SK-N-SH (cell line): ENCODE measurements at regions not wholly inside any gene's neighbourhood (a gene's known extent, or its start where the extent isn't known, plus 50 kb on each side); places are given as distances from the start of the nearest gene placed in this dataset.

Source experiments
- CTCF ChIP-seq: fragments of 200-600 bp; sonication (generic); IDR thresholded peaks from 2 replicates; pipeline ENCODE4 v1.6.1; 2017; ENCODE audit warnings: antibody characterized with exemption, mild to moderate bottlenecking, moderate library complexity
- EP300 ChIP-seq, 2 experiments: IDR thresholded peaks; 2 replicates each; pipeline versions ENCODE4 v1.4.0 to v1.6.1; 2012; ENCODE audit warnings: borderline replicate concordance in 1 of 2, low read depth in 1 of 2, low read length in 1 of 2
- FOXJ3 ChIP-seq: sonication (generic); formaldehyde crosslinking; IDR thresholded peaks from 2 replicates; pipeline ENCODE4 v1.5.1; 2020; ENCODE audit warnings: mild to moderate bottlenecking, missing genetic modification reagents
- MAX ChIP-seq: IDR thresholded peaks from 2 replicates; pipeline ENCODE4 v1.4.0; 2012; ENCODE audit warnings: low read depth
- POLR2AphosphoS5 ChIP-seq: IDR thresholded peaks from 2 replicates; pipeline ENCODE4 v1.6.1; 2012; ENCODE audit warnings: low read depth, low read length
- REST ChIP-seq: IDR thresholded peaks from 2 replicates; pipeline ENCODE4 v1.6.1; 2012; ENCODE audit warnings: mild to moderate bottlenecking, low read depth, low read length, moderate library complexity
- RFX5 ChIP-seq: IDR thresholded peaks from 2 replicates; pipeline ENCODE4 v1.6.1; 2012; ENCODE audit warnings: mild to moderate bottlenecking, improper control_type of control experiment, low read length
- SIN3A ChIP-seq: IDR thresholded peaks from 2 replicates; pipeline ENCODE4 v1.6.1; 2012; ENCODE audit warnings: low read depth, mild to moderate bottlenecking, low read length, moderate library complexity, borderline replicate concordance
- TAF1 ChIP-seq: IDR thresholded peaks from 2 replicates; pipeline ENCODE4 v1.6.1; 2012; ENCODE audit warnings: low read depth, mild to moderate bottlenecking, low read length, moderate library complexity, borderline replicate concordance
- YY1 ChIP-seq: IDR thresholded peaks from 2 replicates; pipeline ENCODE4 v1.4.0; 2012; ENCODE audit warnings: low read depth, mild to moderate bottlenecking
- TF ChIP-seq, protein P1 (sequence below): IDR thresholded peaks from 2 replicates; pipeline ENCODE4 v1.4.0; 2012; ENCODE audit warnings: low read depth, borderline replicate concordance

DNA sequence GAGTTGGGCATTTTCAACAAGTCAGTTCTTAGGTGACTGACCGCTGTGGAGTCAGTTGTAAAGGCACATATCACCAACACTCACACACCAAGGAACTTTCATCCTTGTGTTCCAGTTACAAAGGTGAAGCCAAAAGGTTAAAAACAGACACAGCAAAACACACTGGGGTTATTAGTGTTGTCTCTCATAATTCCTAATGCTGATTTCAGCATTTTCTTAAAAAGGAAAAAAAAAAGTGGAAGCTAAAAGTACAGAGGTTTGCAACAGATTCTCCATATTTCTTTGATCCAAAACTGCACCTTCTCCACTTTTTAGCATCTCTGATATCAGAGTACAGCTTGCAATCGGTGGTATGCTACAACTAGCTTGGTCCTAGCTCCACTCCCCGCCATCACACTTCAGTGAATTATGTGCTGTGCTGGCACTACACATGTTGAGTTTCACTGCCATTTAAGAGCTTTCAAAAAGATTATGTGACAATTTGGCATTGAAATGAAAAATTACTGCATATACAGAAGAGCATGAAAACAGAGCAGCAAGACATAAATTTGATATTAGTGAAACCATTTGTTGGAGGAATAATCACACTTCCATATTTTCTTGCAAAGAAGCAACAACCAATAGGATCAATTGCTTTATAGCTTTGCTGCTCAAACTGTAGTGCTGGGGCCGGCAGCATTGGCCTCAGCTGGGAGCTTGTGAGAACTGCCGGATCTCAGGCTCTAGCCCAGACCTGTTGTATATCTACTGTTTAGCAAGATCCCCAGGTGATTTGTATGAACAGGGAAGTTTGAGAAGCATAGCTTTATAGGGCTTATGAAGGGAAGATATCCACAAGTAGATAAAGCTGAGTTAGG lies 62.3 kb upstream of the DAPL1 start:
- TF ChIP-seq TAF1 (no peak), FOXJ3 (CRISPR knock-in tag) (no peak), MAX (no peak), CTCF (no peak), EP300 (IDR thresholded peaks at IDR 0.05; ENCODE audit: borderline replicate concordance in 1 of 2, low read depth in 1 of 2, low read length in 1 of 2) (no peak), SIN3A (no peak), REST (no peak), RFX5 (no peak), POLR2AphosphoS5 (no peak), YY1 (no peak)
- TF ChIP-seq, protein P1, sequence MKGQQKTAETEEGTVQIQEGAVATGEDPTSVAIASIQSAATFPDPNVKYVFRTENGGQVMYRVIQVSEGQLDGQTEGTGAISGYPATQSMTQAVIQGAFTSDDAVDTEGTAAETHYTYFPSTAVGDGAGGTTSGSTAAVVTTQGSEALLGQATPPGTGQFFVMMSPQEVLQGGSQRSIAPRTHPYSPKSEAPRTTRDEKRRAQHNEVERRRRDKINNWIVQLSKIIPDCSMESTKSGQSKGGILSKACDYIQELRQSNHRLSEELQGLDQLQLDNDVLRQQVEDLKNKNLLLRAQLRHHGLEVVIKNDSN, result no peak
